CD4-positive, alpha-beta T cell treated with Interferon alpha-2 for 1 hour (primary cell): ENCODE measurements at regions not wholly inside any gene's neighbourhood (a gene's known extent, or its start where the extent isn't known, plus 50 kb on each side); places are given as distances from the start of the nearest gene placed in this dataset.

Experiments used
- DNase-seq, 2 donors: peaks; one replicate each; pipeline ENCODE4 v3.0.0-alpha.2; 2020 to 2022

DNA sequence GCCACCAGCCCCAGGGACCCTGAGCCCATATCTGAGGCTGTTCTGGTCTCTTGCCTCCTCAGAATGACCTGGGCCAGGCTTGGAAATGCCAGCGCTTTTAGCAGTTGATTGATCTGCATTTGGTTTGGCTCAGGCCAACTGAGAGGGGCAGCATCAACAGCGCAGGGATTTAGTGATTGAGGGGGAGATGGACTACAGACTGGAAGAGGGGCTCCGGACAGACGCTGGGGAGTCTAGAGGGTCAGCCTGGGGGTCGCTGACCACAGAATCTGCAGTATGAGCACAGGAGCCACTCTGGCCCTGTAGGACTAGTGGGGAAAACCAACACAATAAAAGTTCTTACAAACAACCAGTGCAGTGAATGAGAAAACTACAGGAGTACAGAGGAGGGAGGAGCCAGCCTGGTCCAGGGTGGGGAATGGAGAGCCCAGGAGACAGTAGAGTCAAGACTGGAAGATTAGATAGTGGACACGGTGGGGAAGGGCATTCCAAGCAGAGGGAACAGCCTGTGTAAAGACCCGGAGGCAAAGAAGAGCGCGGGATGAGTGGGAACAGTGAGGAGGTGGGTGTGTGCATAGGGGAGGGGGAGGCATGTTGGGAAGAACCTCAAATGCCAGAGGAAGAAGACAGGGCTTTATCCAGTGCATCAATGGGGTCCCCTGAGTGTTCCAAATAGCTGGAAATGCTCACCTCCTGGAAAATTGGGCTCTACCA is 128.9 kb downstream of the MRM1 start:
- no peak for DNase-seq

DNA sequence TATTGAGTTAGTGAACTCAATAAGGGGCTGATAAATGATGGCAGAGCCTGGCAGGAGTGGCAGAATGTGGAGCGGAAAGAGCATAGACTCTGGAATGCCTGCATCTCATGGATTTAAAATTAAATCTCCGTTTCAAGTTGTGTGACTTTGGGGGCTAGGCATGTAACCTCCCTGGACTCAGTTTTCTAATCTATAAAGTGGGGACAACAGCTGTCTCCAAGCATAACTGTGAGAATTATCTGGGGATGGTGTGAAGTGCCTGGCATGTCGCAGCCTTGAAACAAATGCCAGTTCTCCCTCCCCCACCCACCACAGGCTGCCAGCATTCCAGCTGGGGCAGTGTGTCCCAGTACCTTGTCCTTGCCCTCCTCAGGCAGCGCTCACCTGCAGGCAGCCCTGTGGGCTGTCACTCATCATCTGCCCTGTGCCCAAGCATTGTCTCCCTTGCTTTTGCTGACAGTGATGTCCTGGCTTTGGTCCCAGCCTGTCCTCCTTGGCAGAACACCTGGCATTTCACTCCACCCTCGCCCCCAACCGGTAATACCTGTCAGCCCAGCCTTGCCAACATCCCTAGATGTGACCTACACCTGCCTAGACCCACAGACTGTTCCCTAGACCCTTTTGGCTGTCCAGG is 129.6 kb downstream of the MRM1 start:
- DNase-seq = no peak

GRCh38 chr17:36731811-36732210 is 130.4 kb downstream of the MRM1 start:
- DNase-seq = no peak

DNA sequence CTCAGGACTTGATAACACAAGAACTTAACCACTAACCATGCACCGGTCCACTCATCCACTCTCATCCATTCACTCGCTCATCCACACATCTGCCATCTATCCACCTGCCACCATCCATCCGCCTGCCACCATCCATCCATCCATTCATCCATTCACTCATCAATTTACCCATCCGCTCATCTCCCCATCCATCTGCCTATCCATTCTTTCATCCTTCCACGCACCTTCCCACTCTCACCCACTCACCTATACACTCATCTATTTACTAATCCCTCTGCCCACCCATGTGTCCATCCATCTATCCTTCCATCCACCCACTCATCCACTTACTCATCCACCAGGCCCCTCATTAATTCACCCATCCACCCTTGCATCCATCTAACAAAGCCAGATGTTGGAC is 131.0 kb downstream of the MRM1 start:
- no peak for DNase-seq

GRCh38 chr17:36736201-36737156 is 135.1 kb downstream of the MRM1 start:
- DNase-seq = no peak

DNA sequence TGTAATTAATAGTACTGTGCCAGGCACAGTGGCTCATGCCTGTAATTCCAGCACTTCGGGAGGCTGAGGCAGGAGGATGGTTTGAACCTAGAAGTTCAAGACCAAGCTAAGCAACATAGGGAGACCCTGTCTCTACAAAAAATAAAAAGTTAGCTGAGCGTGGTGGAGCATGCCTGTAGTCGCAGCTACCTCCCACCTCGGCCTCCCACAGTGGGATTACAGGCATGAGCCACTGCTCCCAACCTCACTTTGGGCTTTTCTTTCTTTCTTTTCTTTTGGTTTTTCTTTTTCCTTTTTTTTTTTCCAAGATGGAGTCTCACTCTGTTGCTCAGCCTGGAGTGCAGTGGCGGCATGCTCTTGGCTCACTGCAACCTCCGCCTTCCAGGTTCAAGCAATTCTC is 137.8 kb downstream of the MRM1 start:
- no peak for DNase-seq

DNA sequence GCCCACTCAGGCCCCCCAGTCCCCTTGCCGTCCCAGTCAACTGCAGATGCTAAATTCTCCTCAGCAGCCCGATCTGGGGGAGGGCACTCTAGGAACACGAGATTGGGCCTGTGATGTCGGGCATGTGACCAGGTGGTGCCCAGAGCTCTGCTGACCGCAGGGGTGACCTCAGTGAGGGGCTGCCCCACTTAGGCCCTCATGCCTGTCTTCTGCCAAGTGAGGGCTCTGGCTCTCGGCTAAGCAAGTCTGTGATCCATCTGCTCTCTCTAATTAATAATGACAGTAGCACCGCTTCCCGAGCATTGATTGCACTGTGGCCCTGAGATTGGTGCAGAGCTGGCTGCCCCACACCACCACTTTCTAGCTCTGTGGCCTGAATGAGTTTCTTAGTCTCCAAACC is 138.8 kb downstream of the MRM1 start:
- no peak for DNase-seq

GRCh38 chr17:36741019-36741902 is 139.9 kb downstream of the MRM1 start:
- DNase-seq = no peak

- no peak for DNase-seq
These were observed 141.1 kb downstream of the MRM1 start for GRCh38 chr17:36742267-36743000.

DNA sequence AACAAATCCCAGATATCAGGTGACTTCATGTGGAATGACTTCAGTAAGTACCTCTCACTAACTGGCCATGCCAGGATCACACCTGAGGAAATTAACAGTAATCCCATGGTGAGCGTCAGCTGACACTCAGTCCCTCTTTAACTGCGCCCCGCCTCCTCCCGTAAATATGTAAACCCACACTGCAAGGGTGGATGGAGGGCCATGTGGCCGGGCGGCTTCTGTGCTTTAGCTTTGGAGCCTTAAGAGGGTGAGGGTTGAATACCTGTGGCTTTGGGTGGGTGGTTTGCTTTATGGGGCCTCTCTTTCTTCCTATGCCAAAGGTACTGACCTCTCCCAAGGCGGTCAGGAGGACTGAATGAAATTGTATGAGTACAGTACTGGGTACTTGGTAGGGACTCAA is 141.7 kb downstream of the MRM1 start:
- DNase-seq = no peak

DNA sequence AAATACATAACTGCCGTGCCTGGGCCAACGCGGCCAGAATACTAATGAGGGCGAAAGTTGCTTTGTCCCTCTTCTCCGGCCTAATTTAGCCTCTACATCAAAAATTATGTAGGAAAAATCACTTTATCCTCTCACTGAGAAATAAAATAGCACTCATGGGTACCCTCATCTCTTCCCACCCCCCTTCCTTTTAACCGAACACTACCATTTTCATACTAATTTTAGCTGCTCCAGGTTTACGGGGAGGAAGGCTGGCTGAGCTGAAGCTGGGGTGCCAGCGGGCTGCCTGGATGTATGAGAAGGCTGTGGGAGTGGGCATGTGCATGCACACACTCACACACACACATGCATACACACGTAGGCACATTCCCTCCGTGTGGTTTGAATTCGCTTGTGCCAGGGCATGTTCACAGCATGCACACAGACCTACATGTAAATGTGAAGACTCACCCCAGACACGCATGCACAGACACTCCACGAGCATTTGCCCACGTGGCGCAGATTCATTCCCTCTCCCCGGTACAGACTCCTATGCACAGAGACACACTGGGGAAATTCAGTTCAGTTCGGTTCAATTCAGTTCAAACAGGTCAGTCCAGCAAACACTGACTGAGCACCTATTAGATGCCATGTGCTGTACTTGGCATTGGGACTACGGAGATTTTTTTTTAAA is 145.1 kb downstream of the MRM1 start:
- no peak for DNase-seq

GRCh38 chr17:36747861-36748260 is 146.5 kb downstream of the MRM1 start:
- DNase-seq = no peak

DNA sequence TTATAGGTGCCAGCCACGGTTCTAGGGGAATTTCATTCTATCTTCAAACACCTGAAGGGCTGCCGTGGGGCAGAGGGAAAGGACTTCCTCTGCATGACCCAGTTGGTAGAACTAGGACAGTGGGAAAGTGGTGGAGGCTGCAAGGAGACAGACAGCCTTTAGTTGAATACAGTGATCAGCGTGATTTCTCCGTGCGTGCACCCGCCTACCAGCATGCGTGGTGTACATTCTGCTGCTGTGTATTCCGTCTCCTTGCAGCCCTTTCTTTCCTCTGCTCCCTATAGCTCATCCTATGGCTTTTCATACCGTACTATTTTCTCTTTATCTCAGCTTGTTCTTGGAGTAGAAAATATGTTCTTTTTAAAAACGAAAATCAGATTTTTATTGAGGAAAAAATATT is 146.9 kb downstream of the MRM1 start:
- no peak for DNase-seq

DNA sequence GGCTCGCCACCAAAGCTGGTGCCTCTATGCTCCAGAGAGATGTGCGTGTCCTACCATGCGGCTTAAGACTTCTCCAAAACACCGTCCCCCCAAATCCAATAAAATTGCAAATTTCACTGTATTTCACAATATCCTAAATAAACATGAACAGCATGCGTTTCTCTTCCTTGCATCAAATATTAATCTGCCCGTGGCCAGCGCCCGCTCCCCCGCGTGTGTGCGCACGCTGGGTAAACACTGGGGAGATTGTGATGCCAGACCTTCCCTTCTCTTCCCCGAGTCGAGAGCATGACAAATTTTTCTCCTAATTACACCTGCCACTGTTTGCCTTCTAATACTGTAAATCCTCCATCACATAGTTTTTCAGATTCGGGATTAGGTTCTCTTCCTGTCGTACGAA is 148.1 kb downstream of the MRM1 start:
- DNase-seq = no peak

DNA sequence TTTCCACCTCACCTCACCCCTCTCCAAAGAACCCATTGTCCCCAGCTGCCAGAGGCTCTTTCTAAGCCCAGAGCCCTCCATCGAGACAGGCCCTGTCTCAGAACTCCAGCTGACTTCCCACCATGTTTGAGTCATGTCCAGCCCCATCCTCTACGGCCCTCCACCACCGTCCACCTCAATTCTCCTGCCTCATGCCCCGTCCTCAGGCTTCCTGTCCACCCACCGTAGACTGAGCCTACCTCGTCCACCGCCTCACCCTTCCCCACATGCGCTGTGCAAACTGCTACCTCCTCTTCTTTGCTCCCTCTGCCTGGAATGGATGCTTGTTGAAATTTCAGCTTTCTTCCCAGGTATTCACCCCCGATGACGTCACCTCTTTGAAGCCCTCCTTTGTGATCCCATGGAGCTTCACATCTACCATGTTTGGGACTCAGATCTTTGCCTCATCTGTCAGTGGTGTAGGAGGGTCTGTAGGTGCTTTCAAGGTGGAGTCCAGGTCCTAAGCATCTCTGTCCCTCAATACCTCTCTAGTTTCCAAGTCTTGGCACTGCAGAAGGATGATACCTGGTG is 149.0 kb downstream of the MRM1 start:
- no peak for DNase-seq

DNA sequence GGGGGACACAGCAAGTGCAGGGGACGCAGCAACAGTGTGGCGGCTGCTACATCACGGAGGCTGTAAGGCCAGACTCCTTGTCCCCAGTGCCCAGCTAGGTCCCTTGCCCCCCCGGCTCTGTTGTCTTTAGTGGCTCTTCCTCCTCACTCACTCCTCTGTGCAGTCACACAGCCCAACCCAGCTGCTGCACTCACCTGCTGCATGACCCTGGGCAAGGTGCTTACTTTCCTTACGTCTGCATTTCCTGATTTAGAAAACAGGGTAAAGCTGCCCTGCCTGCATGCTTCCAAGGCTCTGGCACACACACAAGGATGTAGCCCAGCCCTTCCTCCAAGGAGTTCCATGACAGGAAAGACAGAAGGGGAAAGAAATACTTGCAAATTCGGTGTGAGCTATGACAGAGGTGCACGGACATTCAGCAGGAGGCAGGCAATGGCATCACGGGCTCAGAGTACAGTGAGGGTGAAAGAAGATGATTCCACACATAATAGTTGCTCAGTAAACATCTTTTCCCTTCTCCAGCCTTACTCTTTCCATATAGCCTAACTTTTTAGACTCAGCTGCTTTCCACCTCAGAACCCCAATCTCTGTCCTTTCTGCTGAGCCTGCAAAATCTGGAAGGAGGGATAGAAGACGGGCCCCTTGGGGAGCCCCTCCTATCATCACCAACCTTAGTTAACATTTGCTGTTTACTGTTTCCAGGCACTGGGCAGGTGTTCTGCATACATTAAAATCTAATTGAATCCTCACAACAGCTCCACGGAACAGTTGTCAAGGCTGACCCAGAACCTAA is 150.9 kb downstream of the MRM1 start:
- no peak for DNase-seq

DNA sequence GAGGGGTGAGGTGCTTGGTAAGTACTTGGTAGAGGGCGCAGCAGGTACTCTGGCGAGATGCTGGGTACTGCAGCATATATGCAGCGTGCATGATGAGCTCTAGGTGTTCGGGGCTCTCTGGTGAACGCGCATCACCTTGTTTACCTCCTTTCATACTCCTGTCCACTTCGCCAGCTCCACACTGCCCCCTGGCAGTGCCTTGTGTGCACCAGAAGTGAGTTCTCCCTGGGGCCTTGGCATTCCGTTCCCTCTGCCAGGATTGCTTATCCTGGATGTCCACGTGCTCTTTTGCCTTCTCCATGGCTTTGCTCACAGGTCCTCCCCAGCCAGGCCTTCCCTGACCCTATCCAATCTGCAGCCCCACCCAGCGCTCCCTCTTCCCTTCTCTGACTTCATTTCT is 154.2 kb downstream of the MRM1 start:
- DNase-seq = peak; percentile 5 to 45

DNA sequence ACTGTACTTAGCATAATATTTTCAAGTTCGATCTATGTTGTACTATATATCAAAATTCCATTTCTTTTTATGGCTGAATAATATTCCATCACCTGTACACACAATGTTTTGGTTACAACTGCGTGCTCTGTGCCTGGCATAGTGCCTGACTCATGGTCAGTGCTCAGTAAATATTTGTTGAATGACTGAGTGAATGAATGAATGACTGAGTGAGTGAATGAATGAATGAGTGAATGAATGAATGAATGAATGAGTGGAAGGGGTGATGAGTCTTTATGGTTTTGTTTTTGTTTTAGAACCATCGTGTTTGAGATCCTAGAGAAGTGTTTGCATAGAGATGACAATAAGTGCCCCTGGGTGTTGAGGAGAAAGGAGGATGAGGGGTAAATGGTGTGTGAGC is 155.3 kb downstream of the MRM1 start:
- DNase-seq = no peak

DNA sequence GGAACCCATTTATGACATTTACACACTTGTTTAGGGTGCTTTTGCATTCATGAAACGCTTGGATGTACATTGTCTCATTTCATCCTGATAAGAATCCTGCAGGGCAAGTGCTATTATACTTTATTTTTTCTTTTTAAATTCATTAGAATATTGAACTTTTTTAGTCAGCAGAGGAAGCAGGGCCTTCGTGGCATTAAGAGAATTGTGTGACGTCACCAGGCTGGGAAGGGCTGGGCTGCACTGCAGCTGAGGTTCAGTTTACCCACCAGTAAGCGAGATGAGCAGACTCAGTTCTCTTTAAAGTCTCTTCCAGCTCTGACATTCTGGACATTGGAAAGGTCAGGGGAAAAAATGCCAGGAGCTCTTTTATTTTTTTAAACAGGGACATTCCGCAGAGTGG is 159.0 kb downstream of the MRM1 start:
- DNase-seq = no peak
